Putamen (tissue), 1 donor: ENCODE measurements at regions not wholly inside any gene's neighbourhood (a gene's known extent, or its start where the extent isn't known, plus 50 kb on each side); places are given as distances from the start of the nearest gene placed in this dataset.
"Not testable (repeated sequence)": the region's sequence is repeated elsewhere in the genome, so short reads cannot be mapped to it uniquely, and the experiment has no call there.

Experiments
- DNase-seq: peaks from one replicate; pipeline ENCODE4 v3.0.0-alpha.2; 2016; ENCODE audit warnings: low spot score

GRCh38 chr20:60096166-60096565, 137.9 kb downstream of the CDH26 start:
- no peak for DNase-seq

DNA sequence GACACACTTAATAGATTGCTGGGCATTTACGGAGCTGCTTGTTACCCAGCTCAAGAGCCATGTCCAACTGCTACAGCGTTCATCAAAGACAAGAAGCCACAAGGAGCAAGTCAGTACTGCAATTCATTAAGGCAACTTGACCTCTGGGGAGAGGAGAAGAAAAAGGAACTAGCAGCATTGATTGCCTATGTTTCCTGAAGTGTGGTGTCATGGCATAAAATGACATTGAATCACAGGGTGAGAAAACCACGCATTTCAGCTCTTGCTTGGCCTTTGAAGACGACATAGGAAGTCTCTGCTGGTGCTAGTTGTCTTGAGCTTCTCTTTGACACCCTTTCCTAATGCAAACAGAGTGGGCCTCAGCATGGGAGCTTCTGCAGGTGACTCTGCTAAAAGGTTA, 139.1 kb downstream of the CDH26 start:
- DNase-seq, result no peak

- no peak for DNase-seq
These were observed 142.6 kb downstream of the CDH26 start for GRCh38 chr20:60100780-60101179.

DNA sequence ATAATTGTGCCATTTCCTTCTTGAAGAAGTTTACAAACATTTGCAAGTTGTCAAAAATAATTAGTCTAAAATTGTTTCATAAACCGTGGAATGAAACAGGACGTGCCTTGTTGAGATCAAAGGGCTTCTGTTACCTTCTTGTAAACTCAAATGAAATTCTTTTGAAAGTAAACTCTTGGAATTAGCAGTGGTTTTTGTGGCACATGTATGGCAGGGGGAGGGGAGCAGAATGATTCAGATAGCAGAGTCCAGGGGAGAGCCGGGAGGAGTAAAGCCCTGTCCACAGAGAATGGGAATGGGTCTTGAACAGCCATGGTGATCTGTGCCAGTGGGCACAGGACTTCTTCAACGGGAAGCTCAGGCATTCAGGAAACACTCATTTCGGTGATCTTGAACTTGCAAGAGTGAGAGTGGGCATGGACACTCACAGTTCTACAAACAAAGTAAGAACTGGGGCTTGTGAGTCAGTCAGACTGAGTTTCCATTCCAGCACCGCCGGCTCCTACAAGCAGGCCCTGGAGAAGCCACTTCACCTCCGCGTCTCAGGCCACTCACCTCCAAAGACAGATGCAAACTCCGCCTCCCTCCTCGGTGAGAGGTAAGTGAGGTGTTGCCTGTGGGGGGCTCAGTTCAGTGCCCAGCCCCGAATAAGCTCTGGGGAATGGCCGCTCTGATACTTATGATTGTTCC, 143.1 kb downstream of the CDH26 start:
- DNase-seq, result no peak

GRCh38 chr20:60101891-60102281, 143.7 kb downstream of the CDH26 start:
- DNase-seq, result no peak

DNA sequence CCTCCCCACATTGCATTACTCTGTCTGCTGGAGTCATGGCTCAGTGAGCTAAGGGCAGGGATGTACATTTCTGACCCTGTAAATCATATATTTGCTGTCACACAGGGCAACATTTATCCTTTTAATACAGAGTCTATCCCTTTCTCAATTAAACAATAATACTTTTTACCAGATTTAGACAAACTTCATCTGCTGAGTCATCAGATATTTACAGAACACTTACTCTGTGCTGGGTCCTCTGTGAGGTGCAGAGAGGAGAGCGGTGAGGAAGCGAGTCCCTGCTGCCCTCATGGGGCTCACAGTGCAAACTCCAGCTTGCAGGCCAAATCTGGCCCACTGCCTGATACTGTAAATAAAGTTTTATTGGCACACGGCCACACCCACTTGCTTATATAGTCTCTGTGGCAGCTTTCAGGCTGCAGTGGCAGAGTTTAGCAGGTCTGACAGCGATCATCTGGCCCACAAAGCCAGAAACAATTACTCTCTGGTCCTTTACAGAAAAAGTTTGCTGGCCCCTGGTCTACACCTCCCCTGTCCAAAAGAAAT, 144.5 kb downstream of the CDH26 start:
- no peak for DNase-seq

- DNase-seq, result no peak
These were observed 147.0 kb downstream of the CDH26 start for GRCh38 chr20:60104993-60105803.

DNA sequence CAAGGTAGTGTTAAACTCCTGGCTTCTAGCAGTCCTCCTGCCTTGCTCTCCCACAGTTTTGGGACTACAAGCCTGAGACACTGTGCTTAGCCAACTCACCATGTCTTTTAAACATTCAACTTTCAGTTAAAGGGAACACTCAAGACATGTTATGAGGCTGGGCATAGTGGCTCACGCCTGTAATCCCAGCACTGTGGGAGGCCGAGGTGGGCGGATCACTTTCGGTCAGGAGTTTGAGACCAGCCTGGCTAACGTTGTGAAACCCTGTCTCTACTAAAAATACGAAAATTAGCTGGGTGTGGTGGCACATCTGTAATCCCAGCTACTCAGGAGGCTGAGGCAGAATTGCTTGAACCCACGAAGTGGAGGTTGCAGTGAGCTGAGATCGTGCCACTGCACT, 148.0 kb downstream of the CDH26 start:
- DNase-seq, result not testable (repeated sequence)

GRCh38 chr20:60107621-60108390, 149.6 kb downstream of the CDH26 start:
- DNase-seq, result no peak

DNA sequence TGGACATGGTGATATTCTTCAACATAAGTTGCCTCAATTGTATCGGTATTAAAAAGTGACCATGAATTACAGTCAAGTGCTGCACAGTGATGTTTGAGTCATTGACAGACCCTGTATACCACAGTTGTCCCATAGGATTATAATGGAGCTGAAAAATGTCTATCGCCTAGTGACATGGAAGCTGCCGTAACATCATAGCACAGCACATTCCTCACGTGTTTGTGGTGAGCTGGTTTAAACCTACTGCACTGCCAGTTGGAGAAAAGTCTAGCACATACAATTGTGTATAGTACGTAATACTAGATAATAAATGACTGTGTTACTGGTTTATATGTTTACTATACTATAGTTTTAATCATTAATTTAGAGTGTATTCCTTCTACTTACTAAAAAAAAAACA, 150.2 kb downstream of the CDH26 start:
- DNase-seq, result no peak

- no peak for DNase-seq
These were observed 155.0 kb downstream of the CDH26 start for GRCh38 chr20:60113024-60113724.

DNA sequence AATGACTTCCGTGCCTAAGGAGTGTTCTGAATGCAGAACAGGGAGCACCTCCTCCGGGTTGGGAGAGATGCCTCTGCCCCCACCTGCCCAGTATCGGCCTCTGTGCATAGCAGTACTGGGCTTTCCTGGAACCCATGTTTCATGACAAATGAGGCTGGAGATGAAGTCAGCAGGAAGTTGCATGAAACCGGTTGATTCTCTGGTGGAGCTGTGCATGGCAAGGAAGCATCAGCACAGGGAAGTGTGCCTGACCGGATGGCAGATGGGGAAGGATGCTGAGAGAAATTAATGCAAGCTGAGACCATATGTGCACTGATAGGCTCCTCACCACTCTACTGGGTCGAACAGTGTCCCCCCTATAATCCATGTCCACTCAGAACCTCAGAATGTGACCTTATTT, 155.5 kb downstream of the CDH26 start:
- DNase-seq, result no peak

DNA sequence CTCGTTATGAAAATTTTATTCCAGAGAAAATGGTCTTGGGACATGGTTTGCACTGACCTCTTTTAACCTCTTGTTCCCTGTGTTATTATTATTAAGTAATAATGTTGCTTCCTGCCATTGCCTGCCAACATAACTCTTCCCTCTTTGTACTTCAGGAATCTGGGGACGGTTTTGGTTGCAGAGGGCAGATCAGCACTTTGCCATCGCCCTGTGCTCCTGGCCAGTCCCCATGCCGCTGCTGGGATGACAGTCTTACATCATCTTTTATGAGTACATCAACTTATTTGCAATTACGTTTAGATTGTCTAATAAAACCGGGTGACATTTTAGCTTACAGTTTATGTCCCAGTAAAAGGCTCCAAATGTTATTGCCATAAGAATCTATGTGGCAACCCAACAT, 157.2 kb downstream of the CDH26 start:
- DNase-seq, result no peak

DNA sequence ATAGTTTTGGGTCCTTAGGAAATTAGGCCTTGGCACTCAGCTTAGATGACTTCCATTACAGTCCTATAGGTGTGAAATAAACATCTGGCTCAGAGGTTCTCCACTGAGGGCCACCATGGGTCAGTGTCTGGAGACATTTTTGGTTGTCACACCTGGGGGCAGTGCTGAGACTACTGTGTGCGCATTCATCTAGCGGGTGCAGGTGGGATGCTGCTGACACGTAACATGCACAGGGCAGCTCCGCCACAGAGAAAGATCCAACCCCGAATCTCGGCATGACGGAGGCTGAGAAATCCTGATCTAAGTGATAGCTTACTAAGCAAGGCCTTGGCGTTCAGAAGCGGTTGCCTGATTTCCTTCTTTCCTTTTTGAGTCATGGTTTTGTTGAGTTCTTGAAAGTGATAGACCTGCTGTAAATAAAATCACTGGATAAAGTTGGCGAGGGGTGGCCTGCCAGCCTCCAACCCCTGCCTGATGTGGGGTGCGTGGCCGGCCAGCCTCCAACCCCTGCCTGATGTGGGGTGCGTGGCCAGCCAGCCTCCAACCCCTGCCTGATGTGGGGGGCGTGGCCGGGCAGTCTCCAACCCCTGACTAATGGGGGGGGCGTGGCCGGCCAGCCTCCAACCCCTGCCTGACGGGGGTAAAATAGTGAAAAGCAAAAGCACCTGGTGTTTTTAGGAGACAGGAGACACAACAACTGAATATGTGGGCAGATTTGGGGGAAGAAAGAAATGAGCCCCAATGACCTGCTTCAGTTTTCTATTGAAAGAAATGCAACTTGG, 158.1 kb downstream of the CDH26 start:
- no peak for DNase-seq

GRCh38 chr20:60117065-60117464, 158.8 kb downstream of the CDH26 start:
- DNase-seq, result peak; percentile 9

- DNase-seq, result peak; percentile 12
These were observed 163.7 kb downstream of the CDH26 start for GRCh38 chr20:60121903-60122302.

GRCh38 chr20:60122671-60123070, 164.4 kb downstream of the CDH26 start:
- no peak for DNase-seq

DNA sequence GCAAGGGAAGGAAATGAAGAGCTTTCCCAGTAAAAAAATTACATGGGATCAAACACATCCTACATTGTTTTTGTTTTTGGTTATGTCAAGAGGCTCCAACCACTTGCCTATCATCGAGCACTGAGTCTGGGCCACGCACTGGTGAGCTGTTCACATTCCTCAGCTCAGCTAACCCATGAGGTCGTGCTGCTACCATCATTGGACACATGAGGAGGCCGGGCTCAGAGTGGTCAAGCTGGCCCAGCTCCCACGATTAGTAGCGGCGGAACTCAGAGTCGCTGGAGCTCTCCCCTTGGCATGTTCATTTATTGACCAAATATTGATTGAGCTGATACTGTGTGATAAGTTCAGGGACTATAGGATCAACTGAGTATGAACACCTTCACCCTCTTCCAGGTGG, 164.9 kb downstream of the CDH26 start:
- DNase-seq, result no peak

DNA sequence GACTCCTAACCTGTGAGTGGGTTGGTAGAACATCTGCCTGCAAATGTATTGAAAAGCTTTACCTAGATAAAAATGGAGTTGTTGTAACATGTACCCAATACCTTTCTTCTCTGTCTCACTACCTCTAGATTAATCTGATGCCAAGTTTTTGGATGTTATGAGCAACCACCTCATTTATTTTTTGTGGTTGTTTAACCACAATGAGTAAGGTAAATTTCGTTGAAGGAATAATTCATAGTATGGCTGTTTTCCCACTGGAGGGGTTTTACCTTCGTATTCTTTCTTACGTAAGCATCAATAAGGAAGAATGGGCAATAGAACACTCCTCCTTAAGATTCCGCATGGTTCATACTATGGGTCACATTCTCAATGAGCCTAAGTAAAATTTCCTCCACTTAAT, 165.4 kb downstream of the CDH26 start:
- no peak for DNase-seq

DNA sequence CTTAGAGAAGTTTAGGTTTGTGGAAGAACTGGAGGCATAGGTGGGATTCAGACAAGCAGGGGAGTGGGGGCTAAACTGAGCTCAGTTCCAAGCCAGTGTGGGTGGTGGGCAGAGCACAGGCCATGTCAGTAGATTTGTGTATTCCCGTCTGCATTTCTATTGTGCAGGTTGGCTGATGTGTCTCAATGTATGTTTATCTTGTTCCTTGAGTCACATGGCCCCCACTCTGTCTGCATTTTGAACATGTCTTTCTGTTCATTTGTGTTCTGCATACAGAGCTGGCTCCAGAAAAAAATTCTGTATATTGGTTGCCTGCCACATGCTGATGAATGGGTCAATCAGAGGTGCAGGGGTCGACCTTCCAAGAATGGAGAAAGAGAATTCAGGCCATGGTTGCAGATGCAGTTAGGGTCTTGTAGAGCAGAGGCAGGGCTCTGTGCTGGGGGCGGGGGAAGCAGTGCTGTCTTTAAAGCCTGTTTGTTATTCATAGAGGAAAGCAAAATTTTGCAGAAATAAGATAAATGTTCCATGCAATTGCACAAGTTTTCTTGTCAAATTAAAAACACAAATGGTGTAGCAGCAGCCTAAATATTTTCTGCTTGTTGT, 166.7 kb downstream of the CDH26 start:
- DNase-seq, result no peak

GRCh38 chr20:60125513-60125912, 167.3 kb downstream of the CDH26 start:
- no peak for DNase-seq
